Esophagus muscularis mucosa (tissue), 4 donors: ENCODE measurements at regions not wholly inside any gene's neighbourhood (a gene's known extent, or its start where the extent isn't known, plus 50 kb on each side); places are given as distances from the start of the nearest gene placed in this dataset.

Source experiments
- EP300 ChIP-seq: sonication (generic); formaldehyde crosslinking; IDR thresholded peaks from one replicate; pipeline ENCODE4 v1.6.1; 2017; ENCODE audit warnings: antibody characterized with exemption
- POLR2A ChIP-seq: fragments of 450-650 bp; IDR thresholded peaks from one replicate; pipeline ENCODE4 v1.6.1; 2017; ENCODE audit warnings: antibody characterized with exemption, moderate library complexity, mild to moderate bottlenecking, low read depth
- POLR2AphosphoS5 ChIP-seq, 2 donors: sonication (generic); formaldehyde crosslinking; IDR thresholded peaks; one replicate each; pipeline ENCODE4 v1.6.1; 2017; ENCODE audit warnings: antibody characterized with exemption in 2 of 2
- TF ChIP-seq, protein P1 (sequence below), 3 experiments: fragments of 200-600 bp in 2 of 3; fragments of 450-650 bp in 1 of 3; sonication (generic) in 2 of 3; IDR thresholded peaks; one replicate each; pipeline ENCODE4 v1.5.1; 2017 to 2019; ENCODE audit warnings: antibody characterized with exemption in 3 of 3, mild to moderate bottlenecking in 2 of 3, moderate library complexity in 1 of 3

DNA sequence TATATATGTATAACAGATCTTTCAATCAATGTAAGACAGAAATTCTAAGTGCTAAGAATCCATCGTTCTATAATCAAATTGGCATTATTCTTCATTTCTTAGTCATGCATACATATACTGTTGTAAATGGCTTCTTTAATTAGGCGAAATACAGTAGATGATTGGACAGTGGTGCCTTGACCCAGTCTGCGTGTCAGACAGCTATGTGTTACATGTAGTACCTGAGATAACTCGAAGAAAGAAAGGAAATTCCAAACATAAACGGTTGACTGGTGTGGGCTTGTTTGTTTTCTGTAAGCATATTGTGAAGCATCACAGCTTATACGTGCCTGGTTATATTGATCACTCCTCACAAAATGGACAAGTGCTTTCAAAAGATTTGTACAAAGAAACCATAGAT, 210.5 kb downstream of the ETNK1 start:
- TF ChIP-seq, protein P1, sequence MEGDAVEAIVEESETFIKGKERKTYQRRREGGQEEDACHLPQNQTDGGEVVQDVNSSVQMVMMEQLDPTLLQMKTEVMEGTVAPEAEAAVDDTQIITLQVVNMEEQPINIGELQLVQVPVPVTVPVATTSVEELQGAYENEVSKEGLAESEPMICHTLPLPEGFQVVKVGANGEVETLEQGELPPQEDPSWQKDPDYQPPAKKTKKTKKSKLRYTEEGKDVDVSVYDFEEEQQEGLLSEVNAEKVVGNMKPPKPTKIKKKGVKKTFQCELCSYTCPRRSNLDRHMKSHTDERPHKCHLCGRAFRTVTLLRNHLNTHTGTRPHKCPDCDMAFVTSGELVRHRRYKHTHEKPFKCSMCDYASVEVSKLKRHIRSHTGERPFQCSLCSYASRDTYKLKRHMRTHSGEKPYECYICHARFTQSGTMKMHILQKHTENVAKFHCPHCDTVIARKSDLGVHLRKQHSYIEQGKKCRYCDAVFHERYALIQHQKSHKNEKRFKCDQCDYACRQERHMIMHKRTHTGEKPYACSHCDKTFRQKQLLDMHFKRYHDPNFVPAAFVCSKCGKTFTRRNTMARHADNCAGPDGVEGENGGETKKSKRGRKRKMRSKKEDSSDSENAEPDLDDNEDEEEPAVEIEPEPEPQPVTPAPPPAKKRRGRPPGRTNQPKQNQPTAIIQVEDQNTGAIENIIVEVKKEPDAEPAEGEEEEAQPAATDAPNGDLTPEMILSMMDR (IDR thresholded peaks at IDR 0.05), result no peak
- TF ChIP-seq POLR2AphosphoS5 (IDR thresholded peaks at IDR 0.05) (no peak), EP300 (no peak), POLR2A (no peak)
